ENCODE measurements at regions not wholly inside any gene's neighbourhood (a gene's known extent, or its start where the extent isn't known, plus 50 kb on each side); places are given as distances from the start of the nearest gene placed in this dataset.

- no peak for DNase-seq (ENCODE audit: low read depth in 2 of 2)
These were observed 351.7 kb downstream of the FOXL1 start for GRCh38 chr16:86930001-86930400.

- no peak for DNase-seq (ENCODE audit: low read depth in 2 of 2)
These were observed 352.5 kb downstream of the FOXL1 start for GRCh38 chr16:86930663-86931373.

DNA sequence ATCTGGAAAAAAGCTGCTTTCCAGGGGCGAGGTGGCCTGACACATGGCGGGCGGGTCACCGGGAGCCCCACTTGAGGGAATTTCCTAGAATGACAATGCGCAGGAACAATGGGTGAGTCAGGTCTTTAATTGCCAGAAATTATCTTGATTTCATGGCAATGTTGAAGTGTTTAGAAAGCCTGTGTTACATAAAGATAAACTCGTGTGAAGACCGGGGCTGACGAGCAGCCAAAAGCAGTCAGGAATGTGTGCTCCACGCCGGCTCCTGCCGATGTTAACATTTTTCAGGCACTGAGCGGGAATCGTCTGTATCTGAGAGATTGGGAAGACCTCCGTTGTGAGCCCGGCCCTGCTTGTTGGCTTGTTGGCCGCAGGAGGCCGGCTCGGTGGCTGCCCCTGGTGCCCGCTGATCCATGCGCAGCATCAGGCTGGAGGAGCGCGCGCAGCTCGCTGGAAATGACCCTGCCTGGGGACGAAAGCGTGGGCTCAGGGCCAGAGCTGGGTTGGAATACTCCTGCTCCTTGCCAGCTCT is 353.1 kb downstream of the FOXL1 start:
- no peak for DNase-seq (ENCODE audit: low read depth in 2 of 2)

- DNase-seq (ENCODE audit: low read depth in 2 of 2) = no peak
These were observed 354.0 kb downstream of the FOXL1 start for GRCh38 chr16:86932130-86932982.

DNA sequence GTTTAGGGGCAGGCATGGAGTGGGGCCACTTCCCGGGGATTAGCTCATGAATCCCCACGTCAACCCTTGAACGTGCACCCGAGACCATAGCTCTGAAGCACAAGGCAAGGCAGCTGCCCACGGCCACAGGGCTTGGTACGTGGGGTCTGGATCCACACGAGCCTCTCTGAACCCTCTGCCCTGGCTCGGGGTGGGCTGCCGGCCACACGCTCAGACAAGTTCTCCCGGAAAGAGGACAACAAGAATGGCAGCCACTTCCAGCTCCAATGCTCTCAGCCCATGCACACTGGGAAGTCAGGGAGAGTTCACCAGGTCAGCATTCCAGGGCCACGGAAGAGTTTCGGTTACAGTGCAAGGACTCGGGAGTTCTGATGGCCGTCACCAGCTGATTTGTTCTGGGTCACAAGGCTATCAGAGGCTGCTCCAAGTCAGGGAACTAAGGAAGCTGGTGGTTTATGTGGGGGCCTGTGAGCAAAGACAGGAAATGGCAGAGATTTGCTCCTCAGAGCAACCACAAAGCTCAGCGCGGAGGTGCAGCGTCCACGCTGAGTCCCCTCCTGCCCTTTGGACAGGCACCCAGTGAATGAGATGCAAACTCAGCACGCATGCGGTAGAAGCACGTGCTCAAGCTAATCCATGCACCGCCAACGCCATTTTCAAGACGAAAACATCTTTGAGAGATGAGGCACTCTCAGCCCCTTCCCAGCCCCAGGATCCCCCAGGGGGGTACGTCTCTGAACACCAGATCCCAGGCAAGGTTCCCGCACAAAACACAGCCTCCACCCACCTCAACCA is 356.4 kb downstream of the FOXL1 start:
- DNase-seq (ENCODE audit: low read depth in 2 of 2) = no peak

DNA sequence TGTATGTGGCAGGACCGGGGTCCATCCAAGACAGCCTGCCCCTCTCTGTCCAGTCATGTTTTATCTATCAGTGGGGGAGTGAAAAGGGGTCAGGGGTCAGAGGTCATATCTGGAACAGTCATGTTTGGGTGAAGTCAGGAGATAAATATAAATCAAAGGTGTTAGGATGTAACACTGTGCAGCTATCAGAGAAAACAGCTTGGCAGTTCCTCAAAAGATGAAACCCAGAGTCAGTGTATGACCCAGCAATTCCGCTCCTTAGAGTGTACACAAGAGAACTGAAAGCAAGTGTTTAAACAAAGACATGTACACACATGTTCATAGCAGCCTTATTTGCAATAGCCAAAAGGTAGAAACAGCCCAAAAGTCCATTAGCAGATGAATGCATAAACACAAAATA is 361.3 kb downstream of the FOXL1 start:
- no peak for DNase-seq (ENCODE audit: low read depth in 2 of 2)

DNA sequence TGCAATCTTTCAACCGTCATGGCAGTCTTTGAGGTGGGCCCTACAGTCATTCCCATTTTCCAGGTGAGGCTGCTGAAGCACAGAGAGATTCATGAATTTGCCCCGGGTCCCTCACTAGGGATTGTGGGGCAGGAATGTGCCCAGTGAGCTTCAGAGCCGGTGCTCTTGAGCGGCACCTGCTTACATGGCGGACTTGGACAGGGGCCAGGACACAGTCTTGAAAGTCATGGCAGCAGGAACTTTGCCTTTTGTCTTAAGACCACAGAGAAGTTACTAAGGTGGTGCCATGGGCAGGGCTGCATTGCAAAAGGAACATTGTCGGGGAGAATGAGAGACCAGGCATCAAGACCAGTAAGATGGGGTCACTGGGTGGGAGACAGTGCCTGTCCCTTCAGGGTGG is 363.4 kb downstream of the FOXL1 start:
- DNase-seq (ENCODE audit: low read depth in 2 of 2) = no peak

GRCh38 chr16:86942151-86943051 is 364.1 kb downstream of the FOXL1 start:
- DNase-seq (ENCODE audit: low read depth in 2 of 2) = no peak

GRCh38 chr16:86945166-86945900 is 367.0 kb downstream of the FOXL1 start:
- DNase-seq (ENCODE audit: low read depth in 2 of 2) = no peak

- no peak for DNase-seq (ENCODE audit: low read depth in 2 of 2)
These were observed 368.0 kb downstream of the FOXL1 start for GRCh38 chr16:86946396-86946795.

DNA sequence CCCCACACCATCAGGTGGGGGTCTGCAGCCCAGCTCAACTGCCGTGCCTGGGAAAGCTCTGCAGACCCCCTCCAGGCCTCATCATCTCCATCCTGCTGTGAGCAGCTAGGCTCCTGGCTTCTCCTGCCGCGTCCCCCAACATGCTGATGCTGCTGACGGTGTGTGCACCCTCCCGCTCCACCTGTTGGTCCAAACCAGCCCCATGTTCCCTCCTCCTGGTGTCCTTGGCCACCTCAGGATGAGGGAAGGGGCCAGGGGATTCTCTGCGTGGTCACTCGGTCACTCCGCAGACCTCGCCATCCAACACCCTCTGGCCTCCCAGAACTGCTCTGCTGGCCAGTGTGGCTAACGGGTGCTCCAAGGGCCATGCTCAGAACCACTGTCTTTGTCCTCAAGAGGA is 368.6 kb downstream of the FOXL1 start:
- DNase-seq (ENCODE audit: low read depth in 2 of 2) = no peak

DNA sequence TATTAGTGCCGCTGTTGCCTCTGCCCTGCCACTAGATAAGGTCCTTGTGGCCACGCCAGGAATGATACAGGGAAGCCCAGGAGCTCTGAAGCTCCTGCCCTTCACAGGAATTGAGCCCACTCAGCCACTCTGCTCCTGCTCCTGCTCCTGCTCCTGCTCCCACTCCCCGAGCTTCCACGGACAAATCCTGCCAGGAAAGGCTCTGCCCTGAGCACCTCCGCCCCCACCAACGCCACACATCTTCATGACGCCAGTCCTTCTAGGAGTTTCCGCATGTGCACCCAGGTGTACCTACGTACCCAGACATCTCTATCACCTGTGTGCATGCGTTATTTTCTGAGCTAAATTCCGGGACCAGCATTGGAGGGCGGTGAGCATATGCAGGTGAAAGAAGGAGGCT is 369.1 kb downstream of the C16orf95 start:
- no peak for DNase-seq (ENCODE audit: low read depth in 2 of 2)

GRCh38 chr16:86949116-86949515 is 368.1 kb downstream of the C16orf95 start:
- no peak for DNase-seq (ENCODE audit: low read depth in 2 of 2)

- no peak for DNase-seq (ENCODE audit: low read depth in 2 of 2)
These were observed 367.6 kb downstream of the C16orf95 start for GRCh38 chr16:86949630-86950029.

- no peak for DNase-seq (ENCODE audit: low read depth in 2 of 2)
These were observed 366.0 kb downstream of the C16orf95 start for GRCh38 chr16:86951041-86951822.

GRCh38 chr16:86951831-86952598 is 365.2 kb downstream of the C16orf95 start:
- no peak for DNase-seq (ENCODE audit: low read depth in 2 of 2)

- DNase-seq (ENCODE audit: low read depth in 2 of 2) = no peak
These were observed 364.4 kb downstream of the C16orf95 start for GRCh38 chr16:86952769-86953168.

DNA sequence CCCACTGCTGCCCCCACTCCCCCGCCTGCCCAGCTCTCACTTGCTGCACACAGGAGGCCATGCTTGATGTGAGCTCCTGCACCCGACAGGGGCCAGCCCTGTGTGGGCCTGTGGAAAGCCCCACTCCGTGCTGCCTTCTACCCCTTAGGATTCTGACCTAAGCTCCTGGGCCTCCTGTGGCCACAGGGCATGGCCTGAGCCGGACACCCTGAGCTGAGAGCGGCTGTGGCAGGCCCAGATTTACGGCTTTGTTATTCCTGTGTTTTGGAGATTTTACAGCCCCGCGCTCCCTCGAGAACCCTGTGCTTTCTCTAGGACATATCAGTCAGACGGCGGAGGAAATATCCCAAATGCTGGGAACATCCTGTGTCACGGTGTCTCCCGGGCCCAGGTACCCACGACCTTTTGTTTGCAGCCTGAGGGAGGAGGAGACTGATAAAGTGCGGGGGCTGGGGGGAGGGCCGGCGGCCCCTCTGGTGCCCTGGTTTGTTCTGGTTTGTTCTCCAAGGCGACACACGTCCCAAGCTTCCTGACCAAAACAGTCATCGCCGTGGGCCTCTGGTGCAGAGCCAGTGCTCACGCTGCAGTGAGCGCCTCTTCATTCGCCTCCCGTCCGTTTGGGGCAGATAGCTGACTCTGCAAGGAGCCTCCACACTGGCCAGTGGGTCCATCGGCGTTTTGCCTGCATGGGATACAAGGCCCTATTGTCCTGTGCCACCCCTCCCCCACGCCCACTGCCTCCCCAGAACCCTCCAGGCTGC is 363.4 kb downstream of the C16orf95 start:
- no peak for DNase-seq (ENCODE audit: low read depth in 2 of 2)

Measured in stimulated activated CD8-positive, alpha-beta memory T cell treated with anti-CD3 and anti-CD28 coated beads, Interleukin-15, amount 100 ng/mL, for 48 hours (primary cell).